Left forelimb (tissue), 1 donor: ENCODE measurements at regions not wholly inside any gene's neighbourhood (a gene's known extent, or its start where the extent isn't known, plus 50 kb on each side); places are given as distances from the start of the nearest gene placed in this dataset.
"Not testable (repeated sequence)": the region's sequence is repeated elsewhere in the genome, so short reads cannot be mapped to it uniquely, and the experiment has no call there.

Source experiments
- DNase-seq: peaks from one replicate; pipeline ENCODE4 v3.0.0-alpha.2; 2018; ENCODE audit warnings: low spot score

- no peak for DNase-seq
These were observed 51.3 kb upstream of the EGFL6 start for GRCh38 chrX:13518126-13518525.

- no peak for DNase-seq
These were observed 54.0 kb upstream of the EGFL6 start for GRCh38 chrX:13515211-13515930.

- no peak for DNase-seq
These were observed 57.5 kb upstream of the EGFL6 start for GRCh38 chrX:13511944-13512330.

- no peak for DNase-seq
These were observed 58.0 kb upstream of the EGFL6 start for GRCh38 chrX:13511241-13511943.

- DNase-seq: no peak
These were observed 61.5 kb upstream of the EGFL6 start for GRCh38 chrX:13507893-13508292.

GRCh38 chrX:13506574-13506973 is 62.8 kb upstream of the EGFL6 start:
- no peak for DNase-seq

GRCh38 chrX:13502590-13502989 is 66.8 kb upstream of the EGFL6 start:
- DNase-seq: no peak

- DNase-seq: no peak
These were observed 69.7 kb upstream of the EGFL6 start for GRCh38 chrX:13499736-13500135.

GRCh38 chrX:13498238-13498637 is 71.2 kb upstream of the EGFL6 start:
- no peak for DNase-seq

- DNase-seq: no peak
These were observed 74.2 kb upstream of the EGFL6 start for GRCh38 chrX:13495232-13495631.

GRCh38 chrX:13494562-13494961 is 74.8 kb upstream of the EGFL6 start:
- no peak for DNase-seq

- DNase-seq: no peak
These were observed 75.7 kb upstream of the EGFL6 start for GRCh38 chrX:13493659-13494058.

- no peak for DNase-seq
These were observed 77.1 kb upstream of the EGFL6 start for GRCh38 chrX:13492286-13492685.

- DNase-seq: no peak
These were observed 78.3 kb upstream of the EGFL6 start for GRCh38 chrX:13491061-13491460.

- DNase-seq: no peak
These were observed 79.9 kb upstream of the EGFL6 start for GRCh38 chrX:13489454-13489853.

GRCh38 chrX:13487731-13488505 is 81.5 kb upstream of the EGFL6 start:
- DNase-seq: no peak

GRCh38 chrX:13485167-13485566 is 84.2 kb upstream of the EGFL6 start:
- DNase-seq: no peak

- DNase-seq: no peak
These were observed 85.6 kb upstream of the EGFL6 start for GRCh38 chrX:13483773-13484172.

- DNase-seq: no peak
These were observed 86.5 kb upstream of the EGFL6 start for GRCh38 chrX:13482746-13483541.

GRCh38 chrX:13480780-13481179 is 88.6 kb upstream of the EGFL6 start:
- not testable (repeated sequence) for DNase-seq

- no peak for DNase-seq
These were observed 90.0 kb upstream of the EGFL6 start for GRCh38 chrX:13479452-13479813.

- DNase-seq: no peak
These were observed 90.5 kb upstream of the EGFL6 start for GRCh38 chrX:13478740-13479451.
